WTC11 (cell line): ENCODE measurements at regions not wholly inside any gene's neighbourhood (a gene's known extent, or its start where the extent isn't known, plus 50 kb on each side); places are given as distances from the start of the nearest gene placed in this dataset.

Source experiments
- ATF2 ChIP-seq: sonication (generic); formaldehyde crosslinking; IDR thresholded peaks from 2 replicates; pipeline ENCODE4 v1.8.1; 2022; ENCODE audit warnings: low read depth, missing genetic modification reagents, borderline replicate concordance
- ATF3 ChIP-seq: sonication (generic); formaldehyde crosslinking; conservative IDR thresholded peaks from 2 replicates; pipeline ENCODE4 v1.8.1; 2022; ENCODE audit warnings: mild to moderate bottlenecking, missing genetic modification reagents
- CREB1 ChIP-seq: sonication (generic); formaldehyde crosslinking; IDR thresholded peaks from 2 replicates; pipeline ENCODE4 v1.8.0; 2023; ENCODE audit warnings: mild to moderate bottlenecking, missing genetic modification reagents
- CTCF ChIP-seq: fragments of 200-600 bp; IDR thresholded peaks from 2 replicates; pipeline ENCODE4 v1.8.0; 2022; ENCODE audit warnings: antibody characterized with exemption
- KAT7 ChIP-seq: sonication (generic); formaldehyde crosslinking; IDR thresholded peaks from 2 replicates; pipeline ENCODE4 v1.8.1; 2023; ENCODE audit warnings: missing genetic modification reagents, mild to moderate bottlenecking, borderline replicate concordance
- MAX ChIP-seq: sonication (generic); formaldehyde crosslinking; IDR thresholded peaks from 2 replicates; pipeline ENCODE4 v1.8.0; 2022; ENCODE audit warnings: mild to moderate bottlenecking, missing genetic modification reagents
- OVOL2 ChIP-seq: fragments of 250-450 bp; sonication (Bioruptor Pico); IDR thresholded peaks from 2 replicates; pipeline ENCODE4 v1.9.0; 2021; ENCODE audit warnings: mild to moderate bottlenecking, borderline replicate concordance
- TCF7 ChIP-seq: sonication (generic); formaldehyde crosslinking; IDR thresholded peaks from 2 replicates; pipeline ENCODE4 v1.8.0; 2022; ENCODE audit warnings: mild to moderate bottlenecking, low read depth, missing genetic modification reagents, moderate library complexity
- TP53 ChIP-seq: sonication (generic); formaldehyde crosslinking; IDR thresholded peaks from 2 replicates; pipeline ENCODE4 v1.8.1; 2023; ENCODE audit warnings: mild to moderate bottlenecking, missing genetic modification reagents
- ZNF671 ChIP-seq: fragments of 250-450 bp; sonication (Bioruptor Pico); IDR thresholded peaks from 2 replicates; pipeline ENCODE4 v1.8.0; 2021; ENCODE audit warnings: mild to moderate bottlenecking

- no peak for TF ChIP-seq OVOL2 (CRISPR knock-in tag)
- no peak for TF ChIP-seq ATF2 (CRISPR knock-in tag)
- TF ChIP-seq CTCF = no peak
- no peak for TF ChIP-seq ATF3 (CRISPR knock-in tag)
- no peak for TF ChIP-seq CREB1
- TF ChIP-seq TP53 (CRISPR knock-in tag) = no peak
- TF ChIP-seq KAT7 (CRISPR knock-in tag) = no peak
- no peak for TF ChIP-seq MAX
- TF ChIP-seq TCF7 = no peak
- no peak for TF ChIP-seq ZNF671 (CRISPR knock-in tag)
Measured at GRCh38 chr2:58377181-58377580, 136.1 kb upstream of the FANCL start.
